ENCODE measurements at regions not wholly inside any gene's neighbourhood (a gene's known extent, or its start where the extent isn't known, plus 50 kb on each side); places are given as distances from the start of the nearest gene placed in this dataset.

DNA sequence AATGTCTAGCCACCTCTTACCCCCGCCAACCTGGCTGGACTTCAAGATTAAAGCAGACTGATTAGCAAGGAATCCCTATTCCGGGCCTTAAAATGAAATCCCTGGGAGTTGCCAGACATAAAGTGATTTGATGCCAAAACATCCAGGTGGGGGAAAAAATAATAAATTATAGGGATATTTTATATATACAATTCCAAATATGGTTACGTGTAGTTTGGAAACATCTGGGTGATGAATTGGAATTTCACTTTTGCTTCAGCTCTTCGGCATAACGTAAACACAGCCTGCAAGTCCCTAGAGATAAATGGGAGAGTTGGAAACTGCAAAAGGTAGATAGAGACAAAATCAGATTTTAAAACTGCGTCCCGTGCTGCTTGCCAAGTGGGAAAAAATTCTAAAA lies 545.5 kb upstream of the MDFIC2 start:
- H3K9me3 Mint-ChIP-seq (ENCODE audit: low read depth): no peaks in the 10 kb centered on the region
- no peak overlapping the region for H3K27ac Mint-ChIP-seq
- H3K27me3 Mint-ChIP-seq: no peaks in the 10 kb centered on the region
- no peak for TF ChIP-seq CTCF (IDR thresholded peaks at IDR 0.05; ENCODE audit: unreplicated experiment)
- DNase-seq (ENCODE audit: low spot score, unreplicated experiment): no peak
- peaks cover 4% of the 10 kb centered on the region for H3K4me1 Mint-ChIP-seq (ENCODE audit: low read depth)
- H3K4me3 Mint-ChIP-seq (ENCODE audit: low read depth): no peak overlapping the region
- no peaks in the 10 kb centered on the region for H3K36me3 Mint-ChIP-seq (ENCODE audit: insufficient read depth)

GRCh38 chr3:70856414-70857162 lies 544.1 kb upstream of the MDFIC2 start:
- Mint-ChIP-seq H3K27me3 (no peaks in the 10 kb centered on the region), H3K36me3 (ENCODE audit: insufficient read depth) (no peaks in the 10 kb centered on the region), H3K9me3 (ENCODE audit: low read depth) (no peaks in the 10 kb centered on the region), H3K27ac (no peak overlapping the region), H3K4me1 (ENCODE audit: low read depth) (no peaks in the 10 kb centered on the region), H3K4me3 (ENCODE audit: low read depth) (no peak overlapping the region)
- no peak for TF ChIP-seq CTCF (IDR thresholded peaks at IDR 0.05; ENCODE audit: unreplicated experiment)
- no peak for DNase-seq (ENCODE audit: low spot score, unreplicated experiment)

DNA sequence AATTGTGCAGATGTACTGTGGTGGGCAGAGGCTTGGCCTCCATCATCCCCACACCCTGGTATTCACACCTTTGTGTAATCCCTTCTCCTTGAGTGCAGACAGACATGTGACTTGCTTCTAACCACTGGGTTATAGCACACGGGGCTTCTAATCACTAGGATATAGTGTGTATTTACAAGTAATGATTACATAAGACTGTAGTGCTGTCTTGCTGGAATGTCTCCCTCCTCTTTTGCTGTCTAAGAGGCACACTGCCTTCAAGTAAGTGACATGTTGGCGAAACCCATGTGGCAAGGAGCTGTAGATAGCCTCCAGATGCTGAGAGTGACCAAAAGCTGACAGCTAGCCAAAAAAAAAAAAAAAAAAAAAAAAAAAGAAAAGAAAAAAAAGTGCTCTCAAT lies 542.7 kb upstream of the MDFIC2 start:
- no peak for TF ChIP-seq CTCF (IDR thresholded peaks at IDR 0.05; ENCODE audit: unreplicated experiment)
- Mint-ChIP-seq H3K36me3 (ENCODE audit: insufficient read depth) (no peaks in the 10 kb centered on the region), H3K27me3 (no peaks in the 10 kb centered on the region), H3K4me1 (ENCODE audit: low read depth) (no peaks in the 10 kb centered on the region), H3K4me3 (ENCODE audit: low read depth) (no peak overlapping the region), H3K27ac (no peak overlapping the region), H3K9me3 (ENCODE audit: low read depth) (no peaks in the 10 kb centered on the region)
- no peak for DNase-seq (ENCODE audit: low spot score, unreplicated experiment)

GRCh38 chr3:70854108-70854507 lies 541.7 kb upstream of the MDFIC2 start:
- Mint-ChIP-seq H3K27ac (no peak overlapping the region), H3K4me3 (ENCODE audit: low read depth) (no peak overlapping the region), H3K9me3 (ENCODE audit: low read depth) (no peaks in the 10 kb centered on the region), H3K36me3 (ENCODE audit: insufficient read depth) (no peaks in the 10 kb centered on the region), H3K4me1 (ENCODE audit: low read depth) (no peaks in the 10 kb centered on the region), H3K27me3 (no peaks in the 10 kb centered on the region)
- no peak for DNase-seq (ENCODE audit: low spot score, unreplicated experiment)
- TF ChIP-seq CTCF (IDR thresholded peaks at IDR 0.05; ENCODE audit: unreplicated experiment): no peak

- no peaks in the 10 kb centered on the region for H3K9me3 Mint-ChIP-seq (ENCODE audit: low read depth)
- no peaks in the 10 kb centered on the region for H3K4me1 Mint-ChIP-seq (ENCODE audit: low read depth)
- no peak overlapping the region for H3K4me3 Mint-ChIP-seq (ENCODE audit: low read depth)
- no peak for TF ChIP-seq CTCF (IDR thresholded peaks at IDR 0.05; ENCODE audit: unreplicated experiment)
- H3K27me3 Mint-ChIP-seq: no peaks in the 10 kb centered on the region
- H3K36me3 Mint-ChIP-seq (ENCODE audit: insufficient read depth): no peaks in the 10 kb centered on the region
- H3K27ac Mint-ChIP-seq: no peak overlapping the region
- DNase-seq (ENCODE audit: low spot score, unreplicated experiment): no peak
Observed at GRCh38 chr3:70853161-70853944, 540.9 kb upstream of the MDFIC2 start.
